ENCODE measurements at regions not wholly inside any gene's neighbourhood (a gene's known extent, or its start where the extent isn't known, plus 50 kb on each side); places are given as distances from the start of the nearest gene placed in this dataset.

- no peak for TF ChIP-seq ATF2 (IDR thresholded peaks at IDR 0.05; ENCODE audit: low read length)
Measured at GRCh38 chr4:59457576-59457975, 1742.5 kb upstream of the ADGRL3 start (continued).
